GM19025 (cell line): ENCODE measurements at regions not wholly inside any gene's neighbourhood (a gene's known extent, or its start where the extent isn't known, plus 50 kb on each side); places are given as distances from the start of the nearest gene placed in this dataset.
"Not testable (repeated sequence)": the region's sequence is repeated elsewhere in the genome, so short reads cannot be mapped to it uniquely, and the experiment has no call there.

Experiments used
- ATAC-seq: cut with Tn5 transposase; IDR thresholded peaks from one replicate; pipeline ENCODE4 v1.9.1; 2021; ENCODE audit warnings: mild to moderate bottlenecking, low read depth, moderate library complexity; ENCODE audit not compliant: unreplicated experiment

- no peak for ATAC-seq
Measured at GRCh38 chr4:132076829-132077228, 1072.3 kb upstream of the PCDH10 start.

GRCh38 chr4:132085105-132085504 is 1064.0 kb upstream of the PCDH10 start:
- ATAC-seq: no peak

GRCh38 chr4:132094017-132094416 is 1055.1 kb upstream of the PCDH10 start:
- ATAC-seq: no peak

- no peak for ATAC-seq
Measured at GRCh38 chr4:132097041-132097440, 1052.1 kb upstream of the PCDH10 start.

- no peak for ATAC-seq
Measured at GRCh38 chr4:132101526-132101925, 1047.6 kb upstream of the PCDH10 start.

- no peak for ATAC-seq
Measured at GRCh38 chr4:132108784-132109183, 1040.3 kb upstream of the PCDH10 start.

GRCh38 chr4:132114885-132115284 is 1034.2 kb upstream of the PCDH10 start:
- ATAC-seq: no peak

GRCh38 chr4:132122741-132123140 is 1026.4 kb upstream of the PCDH10 start:
- ATAC-seq: not testable (repeated sequence)

- peak; percentile 80 for ATAC-seq
Measured at GRCh38 chr4:132123870-132124623, 1025.0 kb upstream of the PCDH10 start.

- ATAC-seq: no peak
Measured at GRCh38 chr4:132124624-132124974, 1024.5 kb upstream of the PCDH10 start.

GRCh38 chr4:132125131-132125530 is 1024.0 kb upstream of the PCDH10 start:
- ATAC-seq: no peak

- ATAC-seq: no peak
Measured at GRCh38 chr4:132132433-132132832, 1016.7 kb upstream of the PCDH10 start.

- no peak for ATAC-seq
Measured at GRCh38 chr4:132169660-132170059, 979.4 kb upstream of the PCDH10 start.

GRCh38 chr4:132180020-132180427 is 969.1 kb upstream of the PCDH10 start:
- ATAC-seq: no peak

- ATAC-seq: no peak
Measured at GRCh38 chr4:132195176-132195575, 953.9 kb upstream of the PCDH10 start.

- no peak for ATAC-seq
Measured at GRCh38 chr4:132203618-132204017, 945.5 kb upstream of the PCDH10 start.

- ATAC-seq: no peak
Measured at GRCh38 chr4:132214519-132214918, 934.6 kb upstream of the PCDH10 start.

GRCh38 chr4:132218406-132218805 is 930.7 kb upstream of the PCDH10 start:
- no peak for ATAC-seq

GRCh38 chr4:132227151-132227856 is 921.8 kb upstream of the PCDH10 start:
- ATAC-seq: no peak

- ATAC-seq: not testable (repeated sequence)
Measured at GRCh38 chr4:132227857-132228165, 921.3 kb upstream of the PCDH10 start.

GRCh38 chr4:132228676-132229075 is 920.4 kb upstream of the PCDH10 start:
- no peak for ATAC-seq

GRCh38 chr4:132230025-132230424 is 919.1 kb upstream of the PCDH10 start:
- no peak for ATAC-seq
